Brain microvascular endothelial cell (primary cell): ENCODE measurements at regions not wholly inside any gene's neighbourhood (a gene's known extent, or its start where the extent isn't known, plus 50 kb on each side); places are given as distances from the start of the nearest gene placed in this dataset.

Source experiments
- DNase-seq: peaks from one replicate; pipeline ENCODE4 v3.0.0-alpha.2; 2020
- H3K27ac ChIP-seq: fragments of 250-450 bp; sonication (Bioruptor Pico); 2 replicates; pipeline ENCODE4 v1.5.1; 2020; ENCODE audit warnings: mild to moderate bottlenecking, moderate library complexity
- H3K27me3 ChIP-seq: fragments of 250-450 bp; sonication (Bioruptor Pico); replicated peaks from 2 replicates; pipeline ENCODE4 v1.5.1; 2020; ENCODE audit warnings: mild to moderate bottlenecking
- H3K36me3 ChIP-seq: fragments of 250-450 bp; sonication (Bioruptor Pico); replicated peaks from 2 replicates; pipeline ENCODE4 v1.5.1; 2020; ENCODE audit warnings: mild to moderate bottlenecking
- H3K4me3 ChIP-seq: 2 replicates; pipeline ENCODE4 v1.5.1; 2011; ENCODE audit warnings: low read depth, mild to moderate bottlenecking, control low read depth, low read length, moderate library complexity
- CTCF ChIP-seq: IDR thresholded peaks from 2 replicates; pipeline ENCODE4 v1.5.1; 2011; ENCODE audit warnings: low read depth, mild to moderate bottlenecking, moderate library complexity, low read length, control low read depth, inconsistent platforms; ENCODE audit errors: missing control alignments
- in situ Hi-C: cut with HindIII; loops from 2 replicates; pipeline ENCODE4 v1.10.0; 2017; ENCODE audit warnings: low sequenced_read_pairs, low pct_ligation_motif_present

DNA sequence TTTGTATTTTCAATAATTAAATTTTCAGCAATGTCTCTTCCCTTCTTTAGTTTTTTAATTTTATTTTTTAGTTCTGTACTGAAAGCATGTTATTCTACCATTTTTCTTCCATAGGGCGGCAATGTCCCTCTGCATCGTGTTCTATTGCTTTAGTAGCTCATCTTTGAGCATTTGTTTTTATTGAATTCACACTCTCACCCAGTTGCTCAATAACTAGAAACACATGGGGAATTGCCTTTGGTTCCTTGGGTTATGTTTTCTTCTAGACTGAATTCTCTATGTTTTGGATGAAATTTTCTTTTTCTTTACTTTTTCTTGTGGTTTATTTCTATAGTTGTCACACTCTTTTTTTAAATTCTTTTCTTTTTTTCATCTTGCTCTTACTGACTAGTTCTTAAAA, 233.8 kb upstream of the LDB2 start:
- no peaks in the 10 kb centered on the region for H3K36me3 ChIP-seq
- no peaks in the 10 kb centered on the region for H3K27me3 ChIP-seq
- no peak for TF ChIP-seq CTCF
- no peak overlapping the region for H3K27ac ChIP-seq
- in situ Hi-C loops = no loop called here
- no peak overlapping the region for H3K4me3 ChIP-seq
- DNase-seq = no peak

DNA sequence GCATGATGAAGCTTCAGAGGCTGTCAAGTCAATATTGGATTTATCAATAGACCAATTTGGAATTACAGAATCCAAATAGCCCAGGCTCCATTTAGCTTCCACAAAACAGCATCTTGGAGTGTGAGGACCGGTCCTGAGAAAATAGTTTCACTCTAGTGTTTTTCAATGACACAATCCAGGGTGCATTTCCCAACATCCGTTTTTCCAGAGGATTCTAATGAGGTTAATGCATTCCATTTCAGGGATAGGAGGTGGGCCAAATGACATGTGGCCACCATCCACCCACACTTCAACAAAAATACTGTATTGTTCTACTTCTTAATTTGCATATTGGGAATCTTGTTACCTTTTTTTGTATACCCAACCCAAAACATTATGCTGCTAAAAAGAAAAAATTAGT, 229.8 kb upstream of the LDB2 start:
- no peak overlapping the region for H3K27ac ChIP-seq
- H3K36me3 ChIP-seq = no peaks in the 10 kb centered on the region
- DNase-seq = no peak
- no peak for TF ChIP-seq CTCF
- in situ Hi-C loops = no loop called here
- H3K4me3 ChIP-seq = no peak overlapping the region
- no peaks in the 10 kb centered on the region for H3K27me3 ChIP-seq

DNA sequence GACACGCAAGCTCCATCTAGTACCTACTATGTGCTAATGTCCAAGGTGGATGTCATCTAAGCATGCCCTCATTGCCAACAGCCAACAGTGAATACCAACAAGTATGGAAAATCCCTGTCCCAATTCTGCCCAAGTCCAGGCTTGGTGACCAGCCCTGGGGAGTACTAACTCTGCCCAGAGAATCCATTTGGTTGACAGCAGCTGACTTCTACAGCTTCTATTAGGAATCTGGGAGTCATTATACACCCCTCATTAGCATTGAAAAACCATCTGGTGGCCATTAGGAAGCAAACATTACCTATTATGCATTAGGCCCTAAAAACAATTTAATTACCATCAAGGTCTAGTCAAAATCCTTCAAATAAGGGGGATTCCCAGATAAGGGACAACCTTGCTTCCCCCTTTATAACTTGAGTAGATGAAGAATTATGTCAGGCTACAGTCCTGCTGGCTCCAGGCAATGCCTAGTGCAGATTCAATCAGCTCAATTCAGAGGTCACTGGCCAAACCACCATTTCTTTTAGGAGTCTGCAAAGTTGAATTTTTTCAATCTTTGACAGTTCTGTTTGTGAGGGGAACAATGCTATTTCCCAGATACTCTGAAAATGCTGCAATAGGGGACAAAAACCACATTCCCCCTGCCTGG, 228.0 kb upstream of the LDB2 start:
- no peaks in the 10 kb centered on the region for H3K36me3 ChIP-seq
- in situ Hi-C loops = no loop called here
- no peaks in the 10 kb centered on the region for H3K27me3 ChIP-seq
- H3K4me3 ChIP-seq = no peak overlapping the region
- no peak overlapping the region for H3K27ac ChIP-seq
- TF ChIP-seq CTCF = no peak
- DNase-seq = no peak

- H3K27me3 ChIP-seq = no peaks in the 10 kb centered on the region
- H3K4me3 ChIP-seq = no peak overlapping the region
- no peaks in the 10 kb centered on the region for H3K36me3 ChIP-seq
- in situ Hi-C loops = no loop called here
- no peak for DNase-seq
- TF ChIP-seq CTCF = peak; percentile 31
- no peak overlapping the region for H3K27ac ChIP-seq
Measured at GRCh38 chr4:17124767-17125166, 226.3 kb upstream of the LDB2 start.

GRCh38 chr4:17120761-17121160, 222.3 kb upstream of the LDB2 start:
- in situ Hi-C loops = no loop called here
- no peaks in the 10 kb centered on the region for H3K27me3 ChIP-seq
- no peak overlapping the region for H3K4me3 ChIP-seq
- H3K27ac ChIP-seq = no peak overlapping the region
- H3K36me3 ChIP-seq = no peaks in the 10 kb centered on the region
- DNase-seq = no peak
- TF ChIP-seq CTCF = no peak

DNA sequence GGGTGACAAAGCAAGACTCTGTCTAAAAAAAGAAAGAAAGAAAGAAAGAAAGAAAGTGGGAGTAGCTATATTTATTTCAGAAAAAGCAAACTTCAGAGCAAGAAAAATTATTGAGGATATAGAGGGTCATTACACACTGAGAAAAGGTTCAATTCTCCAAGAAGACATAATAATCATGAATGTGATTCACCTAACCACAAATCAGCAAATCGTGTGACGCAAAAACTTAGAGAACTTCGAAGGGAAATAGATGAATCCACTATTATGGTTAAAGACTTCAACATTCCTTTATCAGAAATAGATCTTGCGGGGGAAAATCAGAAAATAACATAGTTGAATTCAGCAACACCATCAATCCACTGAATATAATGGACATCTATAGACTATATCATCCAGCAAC, 219.3 kb upstream of the LDB2 start:
- DNase-seq = no peak
- Histone ChIP-seq H3K27me3 (no peaks in the 10 kb centered on the region), H3K4me3 (no peak overlapping the region), H3K36me3 (no peaks in the 10 kb centered on the region), H3K27ac (no peak overlapping the region)
- in situ Hi-C loops = no loop called here
- no peak for TF ChIP-seq CTCF
